SK-N-SH (cell line): ENCODE measurements at regions not wholly inside any gene's neighbourhood (a gene's known extent, or its start where the extent isn't known, plus 50 kb on each side); places are given as distances from the start of the nearest gene placed in this dataset.

Experiments used
- EP300 ChIP-seq, 2 experiments: IDR thresholded peaks; 2 replicates each; pipeline versions ENCODE4 v1.4.0 to v1.6.1; 2012; ENCODE audit warnings: borderline replicate concordance in 1 of 2, low read depth in 1 of 2, low read length in 1 of 2
- FOXJ3 ChIP-seq: sonication (generic); formaldehyde crosslinking; IDR thresholded peaks from 2 replicates; pipeline ENCODE4 v1.5.1; 2020; ENCODE audit warnings: mild to moderate bottlenecking, missing genetic modification reagents
- FOXM1 ChIP-seq: IDR thresholded peaks from 2 replicates; pipeline ENCODE4 v1.4.0; 2012; ENCODE audit warnings: low read depth, mild to moderate bottlenecking
- GATA2 ChIP-seq: sonication (generic); formaldehyde crosslinking; IDR thresholded peaks from 2 replicates; pipeline ENCODE4 v1.5.0; 2020; ENCODE audit warnings: mild to moderate bottlenecking, missing genetic modification reagents
- NFIC ChIP-seq: IDR thresholded peaks from 2 replicates; pipeline ENCODE4 v1.4.0; 2012; ENCODE audit warnings: borderline replicate concordance
- RAD21 ChIP-seq: IDR thresholded peaks from 2 replicates; pipeline ENCODE4 v1.6.1; 2012; ENCODE audit warnings: mild to moderate bottlenecking, low read length
- RCOR1 ChIP-seq: fragments of 150-350 bp; IDR thresholded peaks from 2 replicates; pipeline ENCODE4 v1.6.1; 2017; ENCODE audit warnings: antibody characterized with exemption, low read length
- YY1 ChIP-seq: IDR thresholded peaks from 2 replicates; pipeline ENCODE4 v1.4.0; 2012; ENCODE audit warnings: low read depth, mild to moderate bottlenecking
- TF ChIP-seq, protein P1 (sequence below): fragments of 200-600 bp; sonication (generic); IDR thresholded peaks from 2 replicates; pipeline ENCODE4 v1.6.1; 2017; ENCODE audit warnings: antibody characterized with exemption, mild to moderate bottlenecking, moderate library complexity
- TF ChIP-seq, protein P2 (sequence below): IDR thresholded peaks from 2 replicates; pipeline ENCODE4 v1.4.0; 2012; ENCODE audit warnings: low read depth

DNA sequence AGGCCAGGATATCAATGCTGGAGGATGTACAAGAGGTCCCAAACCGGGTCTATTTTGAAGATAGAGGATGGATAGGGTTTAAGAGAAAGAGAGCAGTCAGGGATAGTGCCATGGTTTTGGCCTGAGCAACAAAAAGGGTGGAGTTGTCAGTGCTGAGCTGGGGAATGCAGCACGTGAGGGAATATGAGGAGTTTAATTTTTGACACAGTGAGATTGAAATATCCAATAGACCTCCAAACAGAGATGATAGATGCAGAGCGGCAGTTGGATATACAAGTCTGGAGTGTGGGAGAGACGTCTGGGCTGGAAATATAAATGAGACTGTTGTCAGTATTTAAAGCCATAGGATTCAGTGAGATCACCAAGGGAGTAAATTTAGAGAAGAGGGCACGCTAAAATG lies 136.7 kb upstream of the EFNA5 start:
- TF ChIP-seq EP300 (IDR thresholded peaks at IDR 0.05; ENCODE audit: borderline replicate concordance in 1 of 2, low read depth in 1 of 2, low read length in 1 of 2) (no peak), GATA2 (CRISPR knock-in tag) (no peak), RAD21 (no peak), YY1 (no peak), NFIC (no peak), FOXJ3 (CRISPR knock-in tag) (no peak), RCOR1 (no peak), FOXM1 (no peak)
- TF ChIP-seq, protein P1, sequence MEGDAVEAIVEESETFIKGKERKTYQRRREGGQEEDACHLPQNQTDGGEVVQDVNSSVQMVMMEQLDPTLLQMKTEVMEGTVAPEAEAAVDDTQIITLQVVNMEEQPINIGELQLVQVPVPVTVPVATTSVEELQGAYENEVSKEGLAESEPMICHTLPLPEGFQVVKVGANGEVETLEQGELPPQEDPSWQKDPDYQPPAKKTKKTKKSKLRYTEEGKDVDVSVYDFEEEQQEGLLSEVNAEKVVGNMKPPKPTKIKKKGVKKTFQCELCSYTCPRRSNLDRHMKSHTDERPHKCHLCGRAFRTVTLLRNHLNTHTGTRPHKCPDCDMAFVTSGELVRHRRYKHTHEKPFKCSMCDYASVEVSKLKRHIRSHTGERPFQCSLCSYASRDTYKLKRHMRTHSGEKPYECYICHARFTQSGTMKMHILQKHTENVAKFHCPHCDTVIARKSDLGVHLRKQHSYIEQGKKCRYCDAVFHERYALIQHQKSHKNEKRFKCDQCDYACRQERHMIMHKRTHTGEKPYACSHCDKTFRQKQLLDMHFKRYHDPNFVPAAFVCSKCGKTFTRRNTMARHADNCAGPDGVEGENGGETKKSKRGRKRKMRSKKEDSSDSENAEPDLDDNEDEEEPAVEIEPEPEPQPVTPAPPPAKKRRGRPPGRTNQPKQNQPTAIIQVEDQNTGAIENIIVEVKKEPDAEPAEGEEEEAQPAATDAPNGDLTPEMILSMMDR: no peak
- TF ChIP-seq, protein P2, sequence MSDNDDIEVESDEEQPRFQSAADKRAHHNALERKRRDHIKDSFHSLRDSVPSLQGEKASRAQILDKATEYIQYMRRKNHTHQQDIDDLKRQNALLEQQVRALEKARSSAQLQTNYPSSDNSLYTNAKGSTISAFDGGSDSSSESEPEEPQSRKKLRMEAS: no peak
